Osteoblast (primary cell): ENCODE measurements at regions not wholly inside any gene's neighbourhood (a gene's known extent, or its start where the extent isn't known, plus 50 kb on each side); places are given as distances from the start of the nearest gene placed in this dataset.

Experiments used
- DNase-seq: peaks from one replicate; pipeline ENCODE4 v3.0.0; 2011; ENCODE audit warnings: low spot score, mixed read lengths; ENCODE audit not compliant: insufficient read length; ENCODE audit errors: missing footprints
- H2AFZ ChIP-seq: 2 replicates; pipeline ENCODE4 v1.6.0; 2011; ENCODE audit warnings: mild to moderate bottlenecking, low read length
- H3K27ac ChIP-seq: 2 replicates; pipeline ENCODE4 v1.5.1; 2011; ENCODE audit warnings: mild to moderate bottlenecking, low read depth, low read length, moderate library complexity
- H3K27me3 ChIP-seq: 2 replicates; pipeline ENCODE4 v1.6.0; 2012; ENCODE audit warnings: mild to moderate bottlenecking, control low read depth, inconsistent platforms, low read length, moderate library complexity; ENCODE audit not compliant: insufficient read depth
- H3K36me3 ChIP-seq: 2 replicates; pipeline ENCODE4 v1.5.1; 2011; ENCODE audit warnings: mild to moderate bottlenecking, low read length, control low read depth, moderate library complexity; ENCODE audit not compliant: insufficient read depth
- H3K4me1 ChIP-seq: 2 replicates; pipeline ENCODE4 v1.5.1; 2011; ENCODE audit warnings: mild to moderate bottlenecking, low read length, control low read depth, moderate library complexity; ENCODE audit not compliant: insufficient read depth
- H3K4me2 ChIP-seq: 2 replicates; pipeline ENCODE4 v1.6.0; 2011; ENCODE audit warnings: mild to moderate bottlenecking, low read length; ENCODE audit not compliant: insufficient read depth
- H3K4me3 ChIP-seq: fragments of 200-600 bp; sonication (generic); 3 replicates; pipeline ENCODE4 v1.5.1; 2012; ENCODE audit warnings: mild to moderate bottlenecking, low read length, inconsistent platforms; ENCODE audit not compliant: insufficient read depth
- H3K79me2 ChIP-seq: 2 replicates; pipeline ENCODE4 v1.6.0; 2012; ENCODE audit warnings: mild to moderate bottlenecking, low read length, control low read depth, inconsistent platforms; ENCODE audit not compliant: insufficient read depth
- H3K9me3 ChIP-seq: 2 replicates; pipeline ENCODE4 v1.5.1; 2011; ENCODE audit warnings: low read depth, low read length, control low read depth
- H4K20me1 ChIP-seq: 2 replicates; pipeline ENCODE4 v1.6.0; 2012; ENCODE audit warnings: mild to moderate bottlenecking, low read length, control low read depth; ENCODE audit not compliant: insufficient read depth
- CTCF ChIP-seq: IDR thresholded peaks from 2 replicates; pipeline ENCODE4 v1.5.1; 2011; ENCODE audit warnings: mild to moderate bottlenecking, low read depth, low read length, moderate library complexity; ENCODE audit errors: extremely low read depth

- no peak for DNase-seq
- H3K27me3 ChIP-seq, result no peaks in the 10 kb centered on the region
- no peak overlapping the region for H3K4me3 ChIP-seq
- no peaks in the 10 kb centered on the region for H4K20me1 ChIP-seq
- H3K4me1 ChIP-seq, result no peaks in the 10 kb centered on the region
- no peak overlapping the region for H2AFZ ChIP-seq
- no peak overlapping the region for H3K4me2 ChIP-seq
- no peak for TF ChIP-seq CTCF
- H3K9me3 ChIP-seq, result peaks cover 2% of the 10 kb centered on the region
- no peak overlapping the region for H3K27ac ChIP-seq
- no peaks in the 10 kb centered on the region for H3K36me3 ChIP-seq
- H3K79me2 ChIP-seq, result no peaks in the 10 kb centered on the region
These were observed 238.1 kb upstream of the HS3ST5 start for GRCh38 chr6:114580882-114581281.

GRCh38 chr6:114579486-114579885 is 236.7 kb upstream of the HS3ST5 start:
- H3K36me3 ChIP-seq, result no peaks in the 10 kb centered on the region
- H3K9me3 ChIP-seq, result peaks cover 2% of the 10 kb centered on the region
- H3K79me2 ChIP-seq, result no peaks in the 10 kb centered on the region
- H4K20me1 ChIP-seq, result no peaks in the 10 kb centered on the region
- DNase-seq, result no peak
- no peak overlapping the region for H3K4me2 ChIP-seq
- TF ChIP-seq CTCF, result no peak
- H3K27me3 ChIP-seq, result no peaks in the 10 kb centered on the region
- no peaks in the 10 kb centered on the region for H3K4me1 ChIP-seq
- H3K27ac ChIP-seq, result no peak overlapping the region
- no peak overlapping the region for H2AFZ ChIP-seq
- no peak overlapping the region for H3K4me3 ChIP-seq

- no peak overlapping the region for H2AFZ ChIP-seq
- no peak overlapping the region for H3K27ac ChIP-seq
- H3K9me3 ChIP-seq, result peaks cover 2% of the 10 kb centered on the region
- H4K20me1 ChIP-seq, result no peaks in the 10 kb centered on the region
- DNase-seq, result no peak
- no peaks in the 10 kb centered on the region for H3K79me2 ChIP-seq
- H3K4me1 ChIP-seq, result no peaks in the 10 kb centered on the region
- no peak overlapping the region for H3K4me3 ChIP-seq
- no peak for TF ChIP-seq CTCF
- H3K4me2 ChIP-seq, result no peak overlapping the region
- H3K36me3 ChIP-seq, result no peaks in the 10 kb centered on the region
- no peaks in the 10 kb centered on the region for H3K27me3 ChIP-seq
These were observed 234.3 kb upstream of the HS3ST5 start for GRCh38 chr6:114577109-114577508.

GRCh38 chr6:114576330-114576729 is 233.5 kb upstream of the HS3ST5 start:
- no peak overlapping the region for H3K4me2 ChIP-seq
- H3K4me3 ChIP-seq, result no peak overlapping the region
- no peaks in the 10 kb centered on the region for H3K36me3 ChIP-seq
- no peak for TF ChIP-seq CTCF
- DNase-seq, result no peak
- no peaks in the 10 kb centered on the region for H3K4me1 ChIP-seq
- H2AFZ ChIP-seq, result no peak overlapping the region
- H3K79me2 ChIP-seq, result no peaks in the 10 kb centered on the region
- H3K27me3 ChIP-seq, result no peaks in the 10 kb centered on the region
- H4K20me1 ChIP-seq, result no peaks in the 10 kb centered on the region
- H3K9me3 ChIP-seq, result peaks cover 2% of the 10 kb centered on the region
- H3K27ac ChIP-seq, result no peak overlapping the region
